ENCODE measurements at regions not wholly inside any gene's neighbourhood (a gene's known extent, or its start where the extent isn't known, plus 50 kb on each side); places are given as distances from the start of the nearest gene placed in this dataset.
"Not testable (repeated sequence)": the region's sequence is repeated elsewhere in the genome, so short reads cannot be mapped to it uniquely, and the experiment has no call there.

DNA sequence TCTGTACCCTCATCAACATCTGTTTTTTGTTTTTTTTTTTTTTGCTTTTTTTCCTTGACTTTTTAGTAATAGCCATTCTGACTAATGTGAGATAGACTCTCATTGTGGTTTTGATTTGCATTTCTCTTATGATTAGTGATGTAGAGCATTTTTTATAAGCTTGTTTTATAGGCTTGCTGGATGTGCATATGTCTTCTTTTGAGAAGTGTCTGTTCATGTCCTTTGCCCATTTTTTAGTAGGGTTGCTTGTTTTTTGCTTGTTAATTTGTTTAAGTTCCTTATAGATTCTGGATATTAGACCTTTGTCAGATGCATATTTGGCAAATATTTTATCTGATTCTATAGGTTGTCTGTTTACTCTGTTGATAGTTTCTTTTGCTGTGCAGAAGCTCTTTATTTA lies 53.5 kb upstream of the FAR1 start:
- not testable (repeated sequence) for H3K4me1 ChIP-seq (ENCODE audit: control insufficient read depth, insufficient read depth, low read length); H3K9me3 ChIP-seq (ENCODE audit: control insufficient read depth, insufficient read depth, low read length); H3K27me3 ChIP-seq (ENCODE audit: control insufficient read depth, insufficient read depth, low read length); H3K4me3 ChIP-seq (ENCODE audit: low read depth, low read length); H3K27ac ChIP-seq (ENCODE audit: low read depth, low read length); DNase-seq (ENCODE audit: low read depth in 4 of 6, low spot score in 6 of 6); H3K36me3 ChIP-seq (ENCODE audit: control insufficient read depth, insufficient read depth, low read length)

- Histone ChIP-seq H3K4me1 (ENCODE audit: control insufficient read depth, insufficient read depth, low read length) (no peaks in the 10 kb centered on the region), H3K27me3 (ENCODE audit: control insufficient read depth, insufficient read depth, low read length) (no peaks in the 10 kb centered on the region), H3K4me3 (ENCODE audit: low read depth, low read length) (no peak overlapping the region), H3K36me3 (ENCODE audit: control insufficient read depth, insufficient read depth, low read length) (no peaks in the 10 kb centered on the region), H3K27ac (ENCODE audit: low read depth, low read length) (no peak overlapping the region), H3K9me3 (ENCODE audit: control insufficient read depth, insufficient read depth, low read length) (no peaks in the 10 kb centered on the region)
- WGBS (ENCODE audit: insufficient coverage): 57% methylated on average over 1 of the region's 2 CpGs
- DNase-seq (ENCODE audit: low read depth in 4 of 6, low spot score in 6 of 6): no peak
Measured at GRCh38 chr11:13608656-13609055, 59.8 kb upstream of the FAR1 start.

GRCh38 chr11:13606701-13607100 lies 61.8 kb upstream of the FAR1 start:
- H3K9me3 ChIP-seq (ENCODE audit: control insufficient read depth, insufficient read depth, low read length): no peaks in the 10 kb centered on the region
- no peak overlapping the region for H3K27ac ChIP-seq (ENCODE audit: low read depth, low read length)
- DNase-seq (ENCODE audit: low read depth in 4 of 6, low spot score in 6 of 6): no peak
- H3K4me1 ChIP-seq (ENCODE audit: control insufficient read depth, insufficient read depth, low read length): no peaks in the 10 kb centered on the region
- H3K36me3 ChIP-seq (ENCODE audit: control insufficient read depth, insufficient read depth, low read length): no peaks in the 10 kb centered on the region
- H3K27me3 ChIP-seq (ENCODE audit: control insufficient read depth, insufficient read depth, low read length): no peaks in the 10 kb centered on the region
- no peak overlapping the region for H3K4me3 ChIP-seq (ENCODE audit: low read depth, low read length)
- 48% methylated on average over 1 of the region's 2 CpGs for whole genome bisulfite sequencing (ENCODE audit: insufficient coverage)

GRCh38 chr11:13603661-13604060 lies 64.8 kb upstream of the FAR1 start:
- no peak overlapping the region for H3K4me3 ChIP-seq (ENCODE audit: low read depth, low read length)
- no peaks in the 10 kb centered on the region for H3K9me3 ChIP-seq (ENCODE audit: control insufficient read depth, insufficient read depth, low read length)
- H3K27me3 ChIP-seq (ENCODE audit: control insufficient read depth, insufficient read depth, low read length): no peaks in the 10 kb centered on the region
- 83% methylated on average over 1 of the region's 1 CpG for WGBS (ENCODE audit: insufficient coverage)
- H3K4me1 ChIP-seq (ENCODE audit: control insufficient read depth, insufficient read depth, low read length): no peaks in the 10 kb centered on the region
- DNase-seq (ENCODE audit: low read depth in 4 of 6, low spot score in 6 of 6): no peak
- no peak overlapping the region for H3K27ac ChIP-seq (ENCODE audit: low read depth, low read length)
- no peaks in the 10 kb centered on the region for H3K36me3 ChIP-seq (ENCODE audit: control insufficient read depth, insufficient read depth, low read length)

GRCh38 chr11:13602844-13603243 lies 65.6 kb upstream of the FAR1 start:
- no peak for DNase-seq (ENCODE audit: low read depth in 4 of 6, low spot score in 6 of 6)
- Histone ChIP-seq H3K36me3 (ENCODE audit: control insufficient read depth, insufficient read depth, low read length) (no peaks in the 10 kb centered on the region), H3K27me3 (ENCODE audit: control insufficient read depth, insufficient read depth, low read length) (no peaks in the 10 kb centered on the region), H3K9me3 (ENCODE audit: control insufficient read depth, insufficient read depth, low read length) (no peaks in the 10 kb centered on the region), H3K4me3 (ENCODE audit: low read depth, low read length) (no peak overlapping the region), H3K4me1 (ENCODE audit: control insufficient read depth, insufficient read depth, low read length) (no peaks in the 10 kb centered on the region), H3K27ac (ENCODE audit: low read depth, low read length) (no peak overlapping the region)

- Histone ChIP-seq H3K27me3 (ENCODE audit: control insufficient read depth, insufficient read depth, low read length) (no peaks in the 10 kb centered on the region), H3K4me3 (ENCODE audit: low read depth, low read length) (no peak overlapping the region), H3K36me3 (ENCODE audit: control insufficient read depth, insufficient read depth, low read length) (no peaks in the 10 kb centered on the region), H3K27ac (ENCODE audit: low read depth, low read length) (no peak overlapping the region), H3K9me3 (ENCODE audit: control insufficient read depth, insufficient read depth, low read length) (peaks cover 2% of the 10 kb centered on the region), H3K4me1 (ENCODE audit: control insufficient read depth, insufficient read depth, low read length) (no peaks in the 10 kb centered on the region)
- DNase-seq (ENCODE audit: low read depth in 4 of 6, low spot score in 6 of 6): peak in 2 of 6 donors; percentile 12 to 65
- 71% methylated on average over 3 of the region's 6 CpGs for WGBS (ENCODE audit: insufficient coverage)
Measured at GRCh38 chr11:13596611-13597326, 71.7 kb upstream of the FAR1 start.

- no peak for DNase-seq (ENCODE audit: low read depth in 4 of 6, low spot score in 6 of 6)
Measured at GRCh38 chr11:13595166-13595565, 73.3 kb upstream of the FAR1 start.

GRCh38 chr11:13594044-13594443 lies 74.4 kb upstream of the FAR1 start:
- Histone ChIP-seq H3K9me3 (ENCODE audit: control insufficient read depth, insufficient read depth, low read length) (peaks cover 2% of the 10 kb centered on the region), H3K27me3 (ENCODE audit: control insufficient read depth, insufficient read depth, low read length) (no peaks in the 10 kb centered on the region), H3K27ac (ENCODE audit: low read depth, low read length) (no peak overlapping the region), H3K4me3 (ENCODE audit: low read depth, low read length) (no peak overlapping the region), H3K4me1 (ENCODE audit: control insufficient read depth, insufficient read depth, low read length) (no peaks in the 10 kb centered on the region), H3K36me3 (ENCODE audit: control insufficient read depth, insufficient read depth, low read length) (no peaks in the 10 kb centered on the region)
- DNase-seq (ENCODE audit: low read depth in 4 of 6, low spot score in 6 of 6): no peak
- whole genome bisulfite sequencing (ENCODE audit: insufficient coverage): no CpG with 5 or more reads among the region's 1 CpG

More at GRCh38 chr11:13595166-13595565, 73.3 kb upstream of the FAR1 start:
- no peak overlapping the region for H3K4me3 ChIP-seq (ENCODE audit: low read depth, low read length)
- no peaks in the 10 kb centered on the region for H3K27me3 ChIP-seq (ENCODE audit: control insufficient read depth, insufficient read depth, low read length)
- H3K9me3 ChIP-seq (ENCODE audit: control insufficient read depth, insufficient read depth, low read length): peaks cover 2% of the 10 kb centered on the region
- no peaks in the 10 kb centered on the region for H3K4me1 ChIP-seq (ENCODE audit: control insufficient read depth, insufficient read depth, low read length)
- no peaks in the 10 kb centered on the region for H3K36me3 ChIP-seq (ENCODE audit: control insufficient read depth, insufficient read depth, low read length)
- no peak overlapping the region for H3K27ac ChIP-seq (ENCODE audit: low read depth, low read length)

DNA sequence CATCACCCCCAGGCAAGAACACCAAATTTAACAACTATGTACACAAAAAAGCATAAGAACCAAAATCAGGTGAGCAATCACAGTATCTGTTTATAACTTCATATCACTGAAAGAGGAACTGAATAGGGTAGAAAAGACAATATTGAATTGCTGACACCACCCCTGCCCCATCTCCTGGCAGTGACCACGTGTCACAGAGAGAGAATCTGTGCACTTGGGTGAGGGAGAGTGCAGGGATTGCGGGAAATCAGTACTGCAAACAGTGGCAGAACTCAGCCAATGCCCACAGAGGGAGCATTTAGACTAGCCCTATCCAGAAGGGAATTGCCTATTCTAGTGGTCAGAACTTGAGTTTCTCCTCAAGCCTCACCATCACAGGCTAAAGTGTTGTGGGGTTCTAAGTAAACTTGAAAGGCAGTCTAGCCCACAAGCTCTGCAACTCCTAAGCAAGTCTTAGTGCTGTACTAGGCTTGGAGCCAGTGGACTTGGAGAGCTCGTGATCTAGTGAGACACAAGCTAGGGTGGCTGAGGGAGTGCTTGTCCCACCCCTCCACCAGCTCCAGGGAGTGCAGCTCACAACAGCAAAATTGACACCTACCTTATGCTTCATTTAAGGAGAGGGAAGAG lies 82.8 kb upstream of the PTH start:
- H3K36me3 ChIP-seq (ENCODE audit: control insufficient read depth, insufficient read depth, low read length): no peaks in the 10 kb centered on the region
- WGBS (ENCODE audit: insufficient coverage): 73% methylated on average over 3 of the region's 3 CpGs
- DNase-seq (ENCODE audit: low read depth in 4 of 6, low spot score in 6 of 6): no peak
- peaks cover 2% of the 10 kb centered on the region for H3K9me3 ChIP-seq (ENCODE audit: control insufficient read depth, insufficient read depth, low read length)
- H3K27me3 ChIP-seq (ENCODE audit: control insufficient read depth, insufficient read depth, low read length): no peaks in the 10 kb centered on the region
- no peak overlapping the region for H3K27ac ChIP-seq (ENCODE audit: low read depth, low read length)
- no peak overlapping the region for H3K4me3 ChIP-seq (ENCODE audit: low read depth, low read length)
- H3K4me1 ChIP-seq (ENCODE audit: control insufficient read depth, insufficient read depth, low read length): no peaks in the 10 kb centered on the region

- Histone ChIP-seq H3K27ac (ENCODE audit: low read depth, low read length) (no peak overlapping the region), H3K9me3 (ENCODE audit: control insufficient read depth, insufficient read depth, low read length) (peaks cover 2% of the 10 kb centered on the region), H3K36me3 (ENCODE audit: control insufficient read depth, insufficient read depth, low read length) (no peaks in the 10 kb centered on the region), H3K4me3 (ENCODE audit: low read depth, low read length) (no peak overlapping the region), H3K4me1 (ENCODE audit: control insufficient read depth, insufficient read depth, low read length) (no peaks in the 10 kb centered on the region), H3K27me3 (ENCODE audit: control insufficient read depth, insufficient read depth, low read length) (no peaks in the 10 kb centered on the region)
- no CpG with 5 or more reads among the region's 2 CpGs for WGBS (ENCODE audit: insufficient coverage)
- no peak for DNase-seq (ENCODE audit: low read depth in 4 of 6, low spot score in 6 of 6)
Measured at GRCh38 chr11:13577881-13578280, 82.1 kb upstream of the PTH start.

All from spinal cord (tissue), 9 donors.